ENCODE measurements at regions not wholly inside any gene's neighbourhood (a gene's known extent, or its start where the extent isn't known, plus 50 kb on each side); places are given as distances from the start of the nearest gene placed in this dataset.
"Not testable (repeated sequence)": the region's sequence is repeated elsewhere in the genome, so short reads cannot be mapped to it uniquely, and the experiment has no call there.

- H3K9me3 ChIP-seq (ENCODE audit: low read length); H3K9ac ChIP-seq (ENCODE audit: insufficient read depth, low read depth, low read length); H2AFZ ChIP-seq (ENCODE audit: low read length); DNase-seq (ENCODE audit: low spot score); intact Hi-C loops (cut with micrococcal nuclease; ENCODE audit: unreplicated experiment); in situ Hi-C loops (cut with HindIII; ENCODE audit: extremely low pct_ligation_motif_present, low pct_unique_long_range_greater_than_20kb); H3K36me3 ChIP-seq (replicated peaks in 1 of 2; ENCODE audit: control insufficient read depth in 1 of 2, insufficient read depth in 2 of 2, low read length in 2 of 2); H4K20me1 ChIP-seq (ENCODE audit: insufficient read depth, low read length); FAIRE-seq; H3K4me3 ChIP-seq (replicated peaks in 1 of 3; ENCODE audit: insufficient read depth in 1 of 3, low read depth in 2 of 3, low read length in 3 of 3); H3K4me2 ChIP-seq (ENCODE audit: low read depth, low read length); POLR2A ChIA-PET; H3K4me1 ChIP-seq (ENCODE audit: insufficient read depth, low read length); H3K79me2 ChIP-seq (ENCODE audit: insufficient read depth, low read length); H3K27me3 ChIP-seq (ENCODE audit: control insufficient read depth in 1 of 2, insufficient read depth in 2 of 2, low read length in 2 of 2); BruUV-seq (replicated peaks); ATAC-seq; CTCF ChIA-PET (ENCODE audit: low intra/inter-chr PET ratio, low total read pairs); H3K27ac ChIP-seq (ENCODE audit: extremely low read length, insufficient read depth, low read length): not testable (repeated sequence)
- WGBS (ENCODE audit: low lambda C conversion rate): 3% methylated on average over 11 of the region's 11 CpGs
These were observed 52.6 kb upstream of the MRPS30 start for GRCh38 chr5:44756097-44756496.

- TF ChIP-seq BRD4 (CRISPR knock-in tag; IDR thresholded peaks at IDR 0.05) (no peak), ZNF672 (CRISPR knock-in tag; IDR thresholded peaks at IDR 0.05) (no peak), CHCHD3 (CRISPR knock-in tag; IDR thresholded peaks at IDR 0.05) (no peak), GPN1 (CRISPR knock-in tag; IDR thresholded peaks at IDR 0.05; ENCODE audit: borderline replicate concordance) (no peak), PPARG (CRISPR knock-in tag; conservative IDR thresholded peaks at IDR 0.05) (no peak), ZNF333 (CRISPR knock-in tag; IDR thresholded peaks at IDR 0.05; ENCODE audit: borderline replicate concordance) (no peak), NR0B2 (CRISPR knock-in tag; IDR thresholded peaks at IDR 0.05) (no peak), ZFYVE20 (CRISPR knock-in tag; IDR thresholded peaks at IDR 0.05; ENCODE audit: borderline replicate concordance, low read depth) (no peak), ZSCAN25 (CRISPR knock-in tag; IDR thresholded peaks at IDR 0.05) (no peak), SMYD3 (CRISPR knock-in tag; IDR thresholded peaks at IDR 0.05) (no peak), ZNF343 (CRISPR knock-in tag; IDR thresholded peaks at IDR 0.05) (no peak), FOXO4 (CRISPR knock-in tag; conservative IDR thresholded peaks at IDR 0.05) (no peak), MED8 (CRISPR knock-in tag; IDR thresholded peaks at IDR 0.05; ENCODE audit: insufficient replicate concordance) (no peak), ZSCAN20 (CRISPR knock-in tag; IDR thresholded peaks at IDR 0.05; ENCODE audit: borderline replicate concordance) (no peak), NFE2 (CRISPR knock-in tag; IDR thresholded peaks at IDR 0.05) (no peak), SMAD9 (CRISPR knock-in tag; IDR thresholded peaks at IDR 0.05) (no peak)
- H3K4me1 ChIP-seq (ENCODE audit: insufficient read depth, low read length): no peaks in the 10 kb centered on the region
- no peak overlapping the region for H3K9ac ChIP-seq (ENCODE audit: insufficient read depth, low read depth, low read length)
- no peak for ATAC-seq
- no peaks in the 10 kb centered on the region for H4K20me1 ChIP-seq (ENCODE audit: insufficient read depth, low read length)
- no peak overlapping the region for H3K4me2 ChIP-seq (ENCODE audit: low read depth, low read length)
- in situ Hi-C loops (cut with HindIII; ENCODE audit: extremely low pct_ligation_motif_present, low pct_unique_long_range_greater_than_20kb): no loop called here
- no peaks in the 10 kb centered on the region for H3K27me3 ChIP-seq (ENCODE audit: control insufficient read depth in 1 of 2, insufficient read depth in 2 of 2, low read length in 2 of 2)
- no peak overlapping the region for H2AFZ ChIP-seq (ENCODE audit: low read length)
- FAIRE-seq: no peak
- no peaks in the 10 kb centered on the region for H3K79me2 ChIP-seq (ENCODE audit: insufficient read depth, low read length)
- CTCF ChIA-PET (ENCODE audit: low intra/inter-chr PET ratio, low total read pairs): no interaction called here
- no peaks in the 10 kb centered on the region for H3K9me3 ChIP-seq (ENCODE audit: low read length)
- no peak overlapping the region for H3K27ac ChIP-seq (ENCODE audit: extremely low read length, insufficient read depth, low read length)
- intact Hi-C loops (cut with micrococcal nuclease; ENCODE audit: unreplicated experiment): no loop called here
- no peaks in the 10 kb centered on the region for H3K36me3 ChIP-seq (replicated peaks in 1 of 2; ENCODE audit: control insufficient read depth in 1 of 2, insufficient read depth in 2 of 2, low read length in 2 of 2)
- no TSS peak for BruUV-seq (replicated peaks)
- POLR2A ChIA-PET: no interaction called here
- H3K4me3 ChIP-seq (replicated peaks in 1 of 3; ENCODE audit: insufficient read depth in 1 of 3, low read depth in 2 of 3, low read length in 3 of 3): no peak overlapping the region
- 3% methylated on average over 1 of the region's 1 CpG for WGBS (ENCODE audit: low lambda C conversion rate)
- no peak for DNase-seq (ENCODE audit: low spot score)
These were observed 61.4 kb upstream of the MRPS30 start for GRCh38 chr5:44747396-44747795.

All from HepG2 (cell line).